Tibial nerve (tissue), 3 donors: ENCODE measurements at regions not wholly inside any gene's neighbourhood (a gene's known extent, or its start where the extent isn't known, plus 50 kb on each side); places are given as distances from the start of the nearest gene placed in this dataset.

Experiments
- POLR2A ChIP-seq, 2 donors: fragments of 450-650 bp; IDR thresholded peaks; one replicate each; pipeline ENCODE4 v1.6.1; 2017; ENCODE audit warnings: antibody characterized with exemption in 2 of 2, mild to moderate bottlenecking in 2 of 2, moderate library complexity in 2 of 2
- TF ChIP-seq, protein P1 (sequence below), 5 experiments: fragments of 200-600 bp in 3 of 5; fragments of 450-650 bp in 2 of 5; sonication (generic) in 3 of 5; IDR thresholded peaks; one replicate each; pipeline ENCODE4 v1.5.1; 2016 to 2019; ENCODE audit warnings: antibody characterized with exemption in 5 of 5, mild to moderate bottlenecking in 3 of 5, moderate library complexity in 2 of 5

DNA sequence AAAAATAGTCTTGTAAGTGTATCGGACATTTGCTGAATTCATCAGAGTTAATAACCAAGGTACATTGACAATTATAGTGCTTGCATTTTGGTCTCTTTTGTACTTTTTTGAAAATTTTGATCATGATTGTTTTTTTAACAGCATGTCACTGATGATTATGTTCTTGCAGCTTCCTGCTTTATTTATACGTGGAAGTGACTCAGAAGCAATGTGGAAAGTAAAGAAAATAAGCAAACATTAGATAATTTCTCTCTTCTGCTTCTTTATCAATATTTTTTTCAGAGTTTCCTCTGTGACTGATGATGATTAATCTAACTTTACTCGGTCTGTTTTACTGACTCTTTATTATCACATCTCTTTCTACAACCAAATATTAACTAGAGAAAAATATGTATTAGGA lies 1351.9 kb downstream of the REEP3 start:
- TF ChIP-seq POLR2A (IDR thresholded peaks at IDR 0.05) = no peak
- TF ChIP-seq, protein P1, sequence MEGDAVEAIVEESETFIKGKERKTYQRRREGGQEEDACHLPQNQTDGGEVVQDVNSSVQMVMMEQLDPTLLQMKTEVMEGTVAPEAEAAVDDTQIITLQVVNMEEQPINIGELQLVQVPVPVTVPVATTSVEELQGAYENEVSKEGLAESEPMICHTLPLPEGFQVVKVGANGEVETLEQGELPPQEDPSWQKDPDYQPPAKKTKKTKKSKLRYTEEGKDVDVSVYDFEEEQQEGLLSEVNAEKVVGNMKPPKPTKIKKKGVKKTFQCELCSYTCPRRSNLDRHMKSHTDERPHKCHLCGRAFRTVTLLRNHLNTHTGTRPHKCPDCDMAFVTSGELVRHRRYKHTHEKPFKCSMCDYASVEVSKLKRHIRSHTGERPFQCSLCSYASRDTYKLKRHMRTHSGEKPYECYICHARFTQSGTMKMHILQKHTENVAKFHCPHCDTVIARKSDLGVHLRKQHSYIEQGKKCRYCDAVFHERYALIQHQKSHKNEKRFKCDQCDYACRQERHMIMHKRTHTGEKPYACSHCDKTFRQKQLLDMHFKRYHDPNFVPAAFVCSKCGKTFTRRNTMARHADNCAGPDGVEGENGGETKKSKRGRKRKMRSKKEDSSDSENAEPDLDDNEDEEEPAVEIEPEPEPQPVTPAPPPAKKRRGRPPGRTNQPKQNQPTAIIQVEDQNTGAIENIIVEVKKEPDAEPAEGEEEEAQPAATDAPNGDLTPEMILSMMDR (IDR thresholded peaks at IDR 0.05) = no peak
